Middle frontal gyrus (tissue), 1 donor: ENCODE measurements at regions not wholly inside any gene's neighbourhood (a gene's known extent, or its start where the extent isn't known, plus 50 kb on each side); places are given as distances from the start of the nearest gene placed in this dataset.

ENCODE experiments used
- DNase-seq: peaks from one replicate; pipeline ENCODE4 v3.0.0-alpha.2; 2015; ENCODE audit warnings: low spot score; ENCODE audit errors: extremely low spot score

DNA sequence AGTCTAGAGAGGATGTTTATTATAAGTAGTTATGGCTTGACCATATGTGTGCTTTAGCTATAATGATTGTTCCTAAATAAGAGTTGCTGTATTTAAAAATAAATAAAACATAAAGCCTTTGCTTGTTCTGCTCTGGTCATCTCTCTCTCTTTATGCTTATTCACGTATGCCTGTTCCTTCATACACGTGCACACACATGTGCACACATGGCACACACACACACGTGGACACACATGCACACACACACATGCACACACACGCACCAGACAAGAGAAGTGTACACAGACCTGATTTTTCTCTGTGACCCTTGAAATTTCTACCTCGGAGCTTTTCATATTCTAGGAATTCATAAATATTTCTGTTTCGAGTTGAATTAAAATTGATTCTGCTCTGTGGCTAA, 658.2 kb upstream of the SALL3 start:
- no peak for DNase-seq

DNA sequence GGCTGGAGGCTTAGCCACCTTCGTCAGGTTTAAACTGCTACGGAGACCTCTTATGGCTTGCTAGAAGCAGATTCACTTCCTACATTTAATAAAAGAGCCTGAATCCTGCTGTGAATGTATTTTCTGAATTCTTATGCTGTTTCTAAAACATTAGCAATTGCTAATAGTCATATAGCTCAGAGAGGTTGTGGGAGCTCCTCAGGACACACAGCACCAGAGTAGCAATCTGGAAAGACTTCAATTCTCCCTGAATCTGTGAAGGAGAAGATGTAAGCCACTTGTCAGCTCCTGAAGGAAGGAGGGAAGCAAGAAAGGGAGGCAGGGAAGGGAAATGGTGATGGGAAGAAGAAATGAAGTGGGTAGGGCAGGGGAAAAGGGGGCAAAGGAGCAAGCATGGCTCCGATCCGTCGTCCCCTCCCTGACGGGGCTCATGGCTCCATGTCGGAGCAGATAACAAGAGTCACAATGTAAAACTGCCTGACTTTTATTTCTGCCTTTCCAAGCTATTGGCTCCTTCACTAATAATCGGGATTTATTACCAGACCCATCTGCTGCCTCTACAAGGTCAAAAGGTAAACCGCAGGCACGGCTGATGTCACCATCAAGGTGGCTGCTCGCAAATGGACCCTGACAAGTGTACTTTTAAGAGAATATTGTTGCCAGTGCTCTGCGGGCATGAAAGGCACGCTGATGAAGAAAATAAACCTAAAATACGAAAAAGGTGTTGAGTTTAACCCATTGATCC, 656.0 kb upstream of the SALL3 start:
- no peak for DNase-seq

DNA sequence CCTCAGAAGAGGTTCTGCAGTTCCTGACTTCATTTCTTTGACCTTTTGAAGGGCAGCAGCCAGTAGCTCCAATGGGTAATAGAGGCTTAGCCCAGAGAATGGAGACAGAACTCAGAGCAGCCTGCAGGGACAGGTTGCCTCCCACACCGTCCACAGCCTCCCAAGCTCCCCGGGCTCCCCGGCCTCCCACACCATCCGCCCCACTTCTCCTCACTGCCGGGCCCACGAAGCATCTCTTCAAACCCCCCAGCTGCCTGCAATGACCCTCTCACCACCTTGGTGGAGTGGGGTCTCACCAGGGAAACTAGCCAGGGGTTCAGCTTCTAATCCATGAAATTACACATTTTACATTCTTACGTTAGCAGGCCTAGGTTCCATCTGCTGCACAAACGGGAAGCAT, 652.0 kb upstream of the SALL3 start:
- no peak for DNase-seq

DNA sequence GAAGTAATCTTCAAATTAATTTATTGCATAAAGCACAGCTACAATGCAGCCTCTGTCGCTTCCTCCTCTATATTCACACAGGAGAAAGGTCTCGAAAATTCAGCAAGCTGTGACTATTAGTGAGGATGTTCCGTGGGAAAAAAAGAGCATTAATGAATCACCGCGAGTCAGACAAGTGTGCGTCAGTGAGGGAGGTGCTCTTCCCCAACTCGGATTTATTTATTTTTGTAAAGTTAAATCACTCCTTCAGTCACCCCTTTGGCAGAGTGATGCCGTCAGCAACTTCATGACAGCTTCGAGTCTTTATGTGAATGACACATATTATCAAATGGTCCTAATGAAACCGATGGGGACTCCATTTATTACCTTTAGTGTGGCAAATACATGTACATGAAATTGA, 648.9 kb upstream of the SALL3 start:
- no peak for DNase-seq

DNA sequence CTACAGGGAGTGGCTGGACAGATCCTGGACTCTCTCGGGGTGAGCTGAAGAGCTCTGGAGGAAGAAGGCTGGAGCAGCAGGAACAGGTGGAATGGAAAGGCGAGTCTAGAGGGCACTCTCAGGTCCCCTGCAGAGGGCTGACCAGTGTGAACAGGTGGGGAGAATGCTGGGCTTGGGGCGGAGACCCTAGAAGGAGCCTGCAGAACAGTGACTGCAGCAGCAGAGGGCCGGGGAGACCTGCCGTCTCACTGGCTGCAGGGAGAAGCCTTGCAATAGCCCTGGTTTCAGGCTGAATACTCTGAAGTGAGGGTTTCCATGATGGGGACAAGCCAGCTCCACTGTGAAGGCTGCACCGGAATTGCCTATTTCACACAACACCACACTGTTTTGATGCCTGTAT, 626.7 kb upstream of the SALL3 start:
- no peak for DNase-seq

DNA sequence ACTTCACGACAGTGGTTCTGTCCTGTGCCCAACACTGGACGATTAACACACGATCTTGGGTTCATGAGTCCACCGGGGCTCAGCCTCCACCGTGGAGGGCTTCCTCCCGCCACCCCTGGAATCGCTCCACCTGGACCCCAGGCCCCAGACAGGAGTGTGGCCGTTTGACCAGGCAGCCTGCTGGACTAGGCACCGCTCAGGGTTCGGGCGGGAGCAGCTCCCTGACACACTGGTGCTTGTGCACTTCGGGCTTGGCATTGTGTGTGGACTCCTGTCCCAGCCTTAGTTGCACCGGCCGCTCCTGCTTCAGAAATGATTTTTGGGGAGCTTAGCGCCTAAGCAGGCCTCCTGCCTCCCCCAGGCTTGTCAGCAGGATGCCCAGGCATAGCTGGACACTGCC, 617.4 kb upstream of the SALL3 start:
- no peak for DNase-seq

DNA sequence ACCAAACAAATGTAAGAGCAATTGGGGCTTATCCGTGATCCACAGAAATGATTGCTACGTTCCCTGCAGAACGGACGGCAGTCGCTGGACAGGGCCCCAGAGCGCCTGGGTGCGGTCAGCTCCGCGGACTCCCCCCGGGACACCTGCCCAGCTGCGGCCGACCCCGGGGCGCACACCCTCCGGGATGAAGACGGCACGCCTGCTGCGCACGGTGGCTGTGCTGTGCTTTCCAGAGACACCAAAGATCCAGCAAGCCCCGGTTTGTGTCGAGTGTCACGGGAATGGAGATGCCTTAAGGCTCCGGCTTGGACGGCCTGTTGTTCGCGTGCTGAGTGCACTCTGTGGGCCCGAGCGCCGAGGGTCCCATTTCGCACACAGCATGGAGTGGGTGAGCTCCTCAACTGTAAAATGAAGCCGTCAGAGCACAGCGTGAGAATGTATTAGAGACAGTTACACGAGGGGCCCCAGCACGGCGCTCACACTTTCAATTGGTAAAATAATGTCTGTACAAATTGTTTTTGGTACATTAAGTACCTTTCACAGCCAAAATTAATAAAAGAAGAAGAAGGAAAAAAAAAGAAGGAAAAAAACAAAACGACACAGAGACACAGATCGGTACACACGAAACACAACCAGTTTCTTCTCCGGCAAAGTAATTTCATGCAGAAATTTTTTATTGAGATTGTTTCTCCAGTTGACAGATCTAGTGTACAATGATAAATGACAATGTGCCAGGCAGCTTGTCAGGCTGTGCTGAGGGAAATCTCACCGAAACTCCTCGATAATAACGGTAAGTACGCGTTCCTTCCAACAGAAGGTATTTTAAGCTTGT, 615.8 kb upstream of the SALL3 start:
- DNase-seq, result no peak

DNA sequence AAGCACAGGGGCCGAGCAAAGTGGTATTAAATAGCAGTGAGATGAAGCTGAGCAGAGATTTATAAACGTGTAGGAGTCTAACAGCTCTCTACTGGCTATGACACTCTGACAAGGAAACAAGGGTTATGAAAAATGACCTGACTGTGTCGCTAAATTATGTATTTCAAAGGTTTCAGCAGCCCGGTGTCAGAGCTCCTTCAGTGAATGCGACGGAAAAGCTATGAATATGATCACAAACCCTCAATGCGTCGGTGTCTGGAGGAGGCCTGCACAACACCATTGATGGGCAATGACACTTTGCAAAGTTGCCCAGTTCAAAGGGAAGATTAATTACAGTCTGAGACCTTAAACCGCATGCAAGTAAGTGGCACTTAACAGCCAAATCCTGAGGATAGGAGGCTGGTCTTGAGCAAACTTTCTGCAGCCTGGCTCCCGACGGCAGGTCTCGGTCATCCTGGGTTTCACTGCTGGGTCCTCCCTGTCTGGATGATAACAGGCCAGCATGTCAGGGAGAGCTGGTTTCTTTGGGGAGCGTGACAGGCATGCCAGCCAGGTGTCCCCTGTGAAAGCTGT, 615.1 kb upstream of the SALL3 start:
- no peak for DNase-seq

DNA sequence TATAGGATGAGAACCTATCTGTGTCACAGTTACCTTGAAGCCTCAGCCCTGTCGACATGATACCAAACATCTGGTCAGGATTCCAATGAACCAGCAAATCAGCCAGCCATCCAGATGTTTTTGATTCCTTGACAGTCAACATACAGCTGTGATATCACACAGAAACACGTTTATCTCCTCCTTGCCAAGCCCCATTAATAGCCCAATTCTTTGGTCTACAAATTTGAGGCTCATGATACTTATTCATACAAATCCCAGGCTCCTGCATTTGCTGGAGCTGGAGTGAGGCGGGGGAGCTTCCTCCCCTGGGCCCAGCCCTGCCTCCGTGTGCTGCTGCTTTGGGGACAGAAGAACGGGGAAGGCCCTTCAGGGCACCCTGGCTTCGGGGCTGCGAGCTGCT, 611.6 kb upstream of the SALL3 start:
- DNase-seq, result no peak

DNA sequence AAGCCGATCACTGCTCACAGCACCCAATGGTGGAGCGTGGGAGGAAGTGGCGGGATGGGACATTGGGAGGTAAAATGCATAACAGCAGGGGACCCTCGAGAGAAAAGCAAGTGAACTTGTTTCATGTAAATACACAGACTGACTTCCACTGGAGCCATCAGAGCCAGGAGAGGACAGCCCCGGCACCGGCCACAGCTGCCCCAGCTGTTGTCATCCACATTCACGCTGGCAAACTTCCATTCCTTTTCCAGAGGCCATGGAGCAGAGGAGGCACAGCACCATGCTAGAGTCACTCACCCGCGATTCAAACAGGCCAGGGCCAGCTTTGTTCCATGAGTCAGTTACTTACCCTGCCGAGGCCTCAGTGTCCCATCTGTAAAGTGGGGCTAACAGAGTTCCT, 610.9 kb upstream of the SALL3 start:
- DNase-seq, result no peak

DNA sequence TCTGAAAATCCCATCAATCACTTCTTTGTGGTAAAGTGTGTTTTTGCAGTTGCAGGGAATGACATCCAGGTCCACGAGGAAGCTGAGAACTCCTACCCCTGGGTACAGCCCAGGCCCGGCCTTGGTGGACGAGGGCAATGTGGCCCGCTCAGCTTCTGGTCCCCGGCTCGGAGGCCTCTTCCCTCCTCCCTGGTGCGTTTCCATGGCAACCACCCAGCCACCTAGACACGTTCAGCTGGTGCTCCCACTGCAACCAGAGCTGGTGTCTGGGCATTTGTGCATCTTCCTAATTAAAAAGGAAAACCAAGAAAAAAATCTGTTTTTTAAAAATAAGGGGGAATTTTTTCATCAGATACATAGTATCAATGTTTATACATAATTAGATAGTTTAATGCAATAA, 603.6 kb upstream of the SALL3 start:
- no peak for DNase-seq

DNA sequence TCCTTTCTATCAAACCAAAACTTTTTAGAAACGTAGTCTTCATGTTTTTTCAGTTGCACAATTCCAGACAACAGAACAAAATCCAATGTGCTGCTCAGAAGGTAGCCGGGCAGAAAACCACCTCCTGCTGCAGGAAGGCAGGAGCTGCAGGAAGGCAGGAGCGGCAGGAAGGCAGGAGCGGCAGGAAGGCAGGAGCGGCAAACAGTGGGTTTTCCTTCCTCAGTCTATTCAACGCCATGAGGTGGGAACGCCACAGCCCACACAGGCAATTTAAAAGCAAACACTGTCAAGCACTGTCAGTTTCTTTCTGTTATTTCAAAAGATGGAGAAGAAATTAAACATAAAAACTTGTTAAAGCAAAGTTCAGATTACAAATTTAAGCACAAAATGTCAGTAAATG, 601.2 kb upstream of the SALL3 start:
- DNase-seq, result no peak

DNA sequence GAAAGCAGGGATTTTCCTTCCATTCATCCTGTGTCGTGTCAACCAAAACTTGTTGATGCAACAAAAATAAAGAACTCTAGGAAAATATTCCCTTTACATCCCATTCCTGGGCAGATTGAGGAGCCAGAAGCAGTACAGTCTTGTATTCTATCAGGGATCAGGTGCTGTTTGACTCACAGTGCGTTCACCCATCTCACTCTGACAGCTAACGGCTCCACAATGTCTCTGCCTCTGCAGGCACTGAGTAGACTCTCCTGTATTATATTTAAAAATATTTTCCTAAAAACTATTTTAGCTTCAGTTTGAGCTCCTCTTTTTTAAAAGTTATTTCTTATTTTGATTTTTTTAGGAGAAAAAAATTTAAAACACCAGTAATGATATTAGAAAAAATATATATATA, 600.6 kb upstream of the SALL3 start:
- no peak for DNase-seq

DNA sequence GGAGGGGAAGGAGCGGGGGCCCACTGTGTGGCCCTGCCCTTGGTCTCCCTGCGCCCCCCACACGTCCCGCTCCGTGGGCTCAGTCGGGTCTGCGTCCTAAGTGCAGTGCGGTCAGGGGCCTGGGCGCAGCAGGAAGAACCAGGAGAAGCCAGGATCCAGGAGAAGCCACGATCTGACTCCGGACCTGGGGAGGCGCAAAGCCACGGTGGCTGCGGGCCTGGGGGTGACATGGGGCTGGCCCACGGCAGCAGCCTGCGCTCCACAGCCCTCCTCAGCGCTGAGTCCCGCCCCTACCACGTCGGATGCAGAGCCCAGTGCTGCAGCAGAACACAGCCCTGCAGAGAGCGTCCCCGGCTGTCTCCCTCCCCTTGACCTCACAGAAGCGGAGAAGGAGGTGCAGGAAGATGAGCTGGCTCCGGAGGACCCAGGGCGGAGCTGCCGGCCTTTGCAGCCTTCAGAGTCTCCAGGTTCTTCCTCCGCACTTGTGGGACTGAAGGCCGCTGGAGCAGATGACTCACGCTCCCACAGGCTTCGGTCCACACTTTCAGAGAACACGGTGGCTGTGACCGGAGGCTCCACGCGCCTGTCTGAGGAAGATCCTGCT, 589.2 kb upstream of the SALL3 start:
- no peak for DNase-seq

DNA sequence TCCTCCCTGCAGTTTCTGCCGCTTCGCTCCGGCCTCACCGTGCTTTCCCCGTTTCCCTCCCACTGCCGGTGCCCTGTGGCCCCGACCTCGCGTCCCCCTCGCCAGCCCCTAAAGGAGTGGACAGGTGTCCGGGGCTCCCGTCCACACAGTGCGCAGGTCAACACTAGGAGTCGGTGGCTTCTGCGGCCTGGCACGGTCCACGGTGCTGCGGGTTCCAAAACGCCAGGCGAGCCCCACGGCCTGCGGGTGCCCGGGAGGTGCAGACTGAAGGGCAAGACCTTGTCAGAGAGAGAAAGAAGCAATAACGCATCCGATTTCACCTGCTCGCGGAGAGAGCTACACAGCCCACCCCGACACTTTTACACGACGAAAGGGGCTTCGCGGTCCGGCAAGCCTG, 588.7 kb upstream of the SALL3 start:
- no peak for DNase-seq

DNA sequence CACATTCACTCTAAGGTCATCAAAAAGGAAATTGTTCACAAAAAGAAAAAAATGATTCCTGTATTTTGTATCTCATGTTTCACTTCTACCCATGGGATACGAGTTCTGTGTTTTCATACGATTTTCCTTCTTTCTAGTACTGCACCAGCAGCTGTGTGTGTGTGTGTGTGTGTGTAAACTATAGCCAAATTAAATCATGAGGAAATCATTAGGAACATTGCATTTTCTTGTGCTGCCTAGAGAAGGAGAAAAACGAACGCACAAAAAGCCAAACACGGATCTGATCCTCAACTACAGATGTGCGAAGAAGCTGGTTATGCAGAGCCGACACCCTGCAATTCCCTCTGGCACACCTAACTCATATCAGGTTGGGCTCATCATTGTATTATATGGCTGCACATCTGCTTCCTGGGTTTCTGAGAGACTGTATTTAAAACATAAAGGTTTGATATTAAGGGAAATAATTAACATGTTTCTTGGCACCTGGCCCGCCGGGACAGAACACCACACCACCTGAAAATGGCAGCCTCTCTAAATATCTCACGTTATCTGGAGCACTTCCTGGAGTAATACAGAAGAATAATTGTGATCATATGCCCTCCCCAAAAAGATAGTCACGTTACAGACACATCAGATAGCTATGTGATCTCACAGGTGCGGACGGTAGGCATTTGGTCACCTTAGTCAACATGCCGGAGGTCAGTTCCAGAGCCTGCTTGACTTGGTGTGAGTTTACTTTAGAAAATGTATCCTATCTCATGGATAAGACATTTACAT, 586.3 kb upstream of the SALL3 start:
- DNase-seq, result no peak

DNA sequence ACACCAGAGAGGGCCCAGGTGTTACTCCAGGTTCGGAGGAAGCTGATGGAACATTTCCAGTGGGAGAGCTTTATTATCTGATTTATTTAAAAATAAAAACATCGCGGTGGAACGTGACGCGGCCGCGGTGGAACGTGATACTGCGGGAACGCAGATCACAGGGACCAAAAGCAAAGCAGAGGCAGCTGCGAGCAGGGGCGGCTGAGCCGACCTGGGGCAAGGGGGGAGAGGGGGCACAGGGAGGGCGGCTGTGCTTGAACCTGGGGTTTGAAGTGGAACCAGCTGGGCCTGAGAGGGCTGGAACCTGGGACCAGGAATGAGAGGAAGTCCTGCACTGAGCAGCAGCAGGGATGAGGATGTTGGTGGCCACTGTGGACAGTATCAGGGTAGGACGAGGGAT, 583.5 kb upstream of the SALL3 start:
- no peak for DNase-seq

DNA sequence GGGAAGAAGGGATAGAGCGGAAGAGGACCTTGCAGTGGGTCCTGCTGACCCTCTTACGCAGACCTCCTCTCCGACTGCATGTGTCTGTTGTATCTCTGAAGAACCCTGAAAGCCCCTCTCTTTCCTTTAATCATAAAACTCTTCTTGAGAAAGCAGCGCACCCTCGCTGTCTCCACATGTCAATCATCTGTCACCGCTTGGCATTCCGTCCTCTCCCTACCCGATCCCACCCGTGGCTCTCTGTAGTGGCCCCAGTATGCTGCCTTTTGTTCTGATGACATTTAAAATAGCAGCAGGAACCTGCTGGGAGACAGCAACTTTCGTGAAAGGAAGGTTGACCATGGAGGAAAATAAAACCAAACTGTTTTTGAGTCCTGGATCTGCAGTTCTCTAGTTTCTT, 582.9 kb upstream of the SALL3 start:
- DNase-seq, result no peak

DNA sequence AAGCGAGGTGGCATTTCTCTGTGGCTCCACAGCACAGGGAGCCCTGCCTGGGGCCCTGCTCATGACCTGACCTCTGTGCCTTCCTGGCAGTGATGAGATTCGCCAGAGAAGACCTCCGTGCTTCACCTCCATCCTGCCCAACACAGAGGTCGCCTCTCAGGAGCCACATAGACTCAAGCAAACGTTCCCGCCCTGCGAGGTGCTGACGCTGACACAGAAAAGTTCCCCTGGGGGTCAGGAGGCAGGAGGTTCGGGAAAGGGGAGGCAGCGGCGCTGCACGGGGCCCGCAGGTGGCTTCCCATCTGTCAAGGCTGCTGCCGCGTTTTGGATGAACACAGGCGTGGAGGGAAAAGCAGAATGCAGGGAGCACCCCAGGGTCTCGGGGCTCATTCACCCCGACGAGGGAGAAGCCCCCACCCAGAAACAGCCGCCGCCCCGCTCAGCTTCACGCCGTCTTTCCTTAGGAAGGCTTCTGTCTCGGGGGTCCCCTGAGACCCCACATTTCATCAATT, 579.6 kb upstream of the SALL3 start:
- no peak for DNase-seq

DNA sequence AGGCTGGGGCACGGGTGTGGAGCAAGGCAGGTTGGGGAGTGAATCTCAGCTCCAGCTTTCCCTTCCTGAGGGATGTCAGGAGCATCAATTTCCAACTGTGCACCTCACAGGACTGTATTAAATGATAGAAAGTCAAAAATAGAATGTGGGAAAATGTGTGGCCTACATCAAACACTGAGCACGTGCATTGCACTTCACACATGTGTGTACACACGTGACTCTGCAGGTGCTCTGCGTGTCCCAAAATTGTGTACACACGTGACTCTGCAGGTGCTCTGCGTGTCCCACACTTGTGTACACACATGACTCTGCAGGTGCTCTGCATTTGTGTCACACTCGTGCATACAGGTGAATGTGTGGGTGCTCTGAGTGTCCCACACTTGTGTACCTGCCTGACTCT, 577.2 kb upstream of the SALL3 start:
- no peak for DNase-seq

DNA sequence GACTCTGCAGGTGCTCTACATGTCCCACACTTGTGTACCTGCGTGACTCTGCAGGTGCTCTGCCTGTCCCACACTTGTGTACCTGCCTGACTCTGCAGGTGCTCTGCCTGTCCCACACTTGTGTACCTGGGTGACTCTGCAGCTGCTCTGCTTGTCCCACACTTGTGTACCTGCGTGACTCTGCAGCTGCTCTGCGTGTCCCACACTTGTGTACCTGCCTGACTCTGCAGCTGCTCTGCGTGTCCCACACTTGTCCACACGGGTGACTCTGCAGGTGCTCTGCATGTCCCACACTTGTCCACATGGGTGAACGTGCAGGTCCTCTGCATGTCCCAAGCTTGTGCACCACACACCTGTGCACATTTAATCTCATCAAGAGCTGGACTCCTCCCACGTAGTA, 576.7 kb upstream of the SALL3 start:
- no peak for DNase-seq
